Mucosa of descending colon (tissue), 3 donors: ENCODE measurements at regions not wholly inside any gene's neighbourhood (a gene's known extent, or its start where the extent isn't known, plus 50 kb on each side); places are given as distances from the start of the nearest gene placed in this dataset.

ENCODE experiments used
- ATAC-seq: fragments of 200-7000 bp; cut with Tn5 transposase; one replicate; pipeline ENCODE4 v1.9.1; 2020; ENCODE audit warnings: mild to moderate bottlenecking, moderate library complexity
- DNase-seq, 3 donors: peaks; one replicate each; pipeline ENCODE4 v3.0.0-alpha.2; 2020
- H3K36me3 ChIP-seq: fragments of 200-600 bp; one replicate; pipeline ENCODE4 v1.8.0; 2021; ENCODE audit warnings: low read depth, mild to moderate bottlenecking
- H3K4me1 ChIP-seq: fragments of 200-600 bp; one replicate; pipeline ENCODE4 v1.8.0; 2021; ENCODE audit warnings: low read depth, mild to moderate bottlenecking
- H3K4me3 ChIP-seq: fragments of 200-600 bp; one replicate; pipeline ENCODE4 v1.8.0; 2021; ENCODE audit warnings: mild to moderate bottlenecking
- H3K9me3 ChIP-seq: fragments of 200-600 bp; one replicate; pipeline ENCODE4 v1.8.0; 2021; ENCODE audit warnings: mild to moderate bottlenecking
- CTCF ChIP-seq: fragments of 200-600 bp; IDR thresholded peaks from one replicate; pipeline ENCODE4 v1.8.0; 2022; ENCODE audit warnings: antibody characterized with exemption, mild to moderate bottlenecking
- intact Hi-C, 2 donors: fragments of 100-400 bp; cut with DNase I in 1 of 2; cut with micrococcal nuclease in 1 of 2; formaldehyde crosslinking; loops; one replicate each; pipeline versions ENCODE4 v1.11.0 to v1.11.1; 2022; cut with DNase I, micrococcal nuclease
- donor health status: DM: no; HTN: no; CAD: no; lungs with moderate emphysema.
- donor health status: DM: no; HTN: no; CAD: no.
- donor health status: DM: no; HTN: yes; CAD: no.

- no peak for DNase-seq
- Histone ChIP-seq H3K4me1 (no peaks in the 10 kb centered on the region), H3K36me3 (no peaks in the 10 kb centered on the region), H3K4me3 (no peak overlapping the region), H3K9me3 (peaks cover 4% of the 10 kb centered on the region)
- intact Hi-C loops, result no loop called here
- no peak for ATAC-seq
- TF ChIP-seq CTCF, result no peak
These were observed 202.8 kb upstream of the AKR1E2 start for GRCh38 chr10:4623200-4623599.

- DNase-seq, result no peak
- intact Hi-C loops, result no loop called here
- no peaks in the 10 kb centered on the region for H3K4me1 ChIP-seq
- H3K4me3 ChIP-seq, result no peak overlapping the region
- H3K36me3 ChIP-seq, result no peaks in the 10 kb centered on the region
- no peak for TF ChIP-seq CTCF
- ATAC-seq, result no peak
- H3K9me3 ChIP-seq, result peaks cover 1% of the 10 kb centered on the region
These were observed 203.6 kb upstream of the AKR1E2 start for GRCh38 chr10:4622384-4622783.

GRCh38 chr10:4617589-4617988 lies 208.4 kb upstream of the AKR1E2 start:
- intact Hi-C loops, result no loop called here
- Histone ChIP-seq H3K36me3 (no peaks in the 10 kb centered on the region), H3K4me3 (no peak overlapping the region), H3K4me1 (no peaks in the 10 kb centered on the region), H3K9me3 (peaks cover 7% of the 10 kb centered on the region)
- DNase-seq (no peak), ATAC-seq (no peak)
- no peak for TF ChIP-seq CTCF

- H3K9me3 ChIP-seq, result peaks cover 7% of the 10 kb centered on the region
- TF ChIP-seq CTCF, result no peak
- intact Hi-C loops, result no loop called here
- no peaks in the 10 kb centered on the region for H3K4me1 ChIP-seq
- ATAC-seq (no peak), DNase-seq (no peak)
- no peak overlapping the region for H3K4me3 ChIP-seq
- H3K36me3 ChIP-seq, result no peaks in the 10 kb centered on the region
These were observed 211.0 kb upstream of the AKR1E2 start for GRCh38 chr10:4615042-4615441.

GRCh38 chr10:4609251-4609650 lies 216.8 kb upstream of the AKR1E2 start:
- no peak for DNase-seq
- TF ChIP-seq CTCF, result no peak

GRCh38 chr10:4607681-4608080 lies 218.3 kb upstream of the AKR1E2 start:
- Histone ChIP-seq H3K4me3 (no peak overlapping the region), H3K36me3 (no peaks in the 10 kb centered on the region), H3K9me3 (no peaks in the 10 kb centered on the region), H3K4me1 (no peaks in the 10 kb centered on the region)
- no peak for TF ChIP-seq CTCF
- DNase-seq, result no peak
- intact Hi-C loops, result no loop called here
- ATAC-seq, result no peak

More at GRCh38 chr10:4609251-4609650, 216.8 kb upstream of the AKR1E2 start:
- no peak for ATAC-seq
- no peaks in the 10 kb centered on the region for H3K9me3 ChIP-seq
- intact Hi-C loops, result no loop called here
- H3K36me3 ChIP-seq, result no peaks in the 10 kb centered on the region
- H3K4me3 ChIP-seq, result no peak overlapping the region
- H3K4me1 ChIP-seq, result no peaks in the 10 kb centered on the region
